ENCODE measurements at regions not wholly inside any gene's neighbourhood (a gene's known extent, or its start where the extent isn't known, plus 50 kb on each side); places are given as distances from the start of the nearest gene placed in this dataset.

DNA sequence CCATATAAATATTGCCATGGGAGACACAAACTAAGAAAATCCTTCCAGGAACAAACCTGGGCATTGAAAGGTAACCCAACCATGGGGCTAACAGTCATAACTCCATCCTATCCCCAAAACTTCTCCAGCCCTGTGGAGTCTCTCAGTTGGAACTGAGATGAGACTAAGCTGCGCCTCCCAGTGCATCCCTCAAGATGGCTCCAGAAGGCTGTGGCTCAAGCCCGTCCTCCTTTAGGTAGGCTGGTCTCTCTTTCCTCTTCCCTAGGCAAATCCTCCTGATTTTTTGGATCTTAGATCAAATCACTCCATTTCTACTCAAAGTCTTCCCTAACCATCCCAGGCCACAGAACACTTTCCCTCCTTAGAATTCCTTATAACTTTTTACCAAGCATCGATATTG lies 364.3 kb upstream of the CCDC196 start:
- no peak for DNase-seq

DNA sequence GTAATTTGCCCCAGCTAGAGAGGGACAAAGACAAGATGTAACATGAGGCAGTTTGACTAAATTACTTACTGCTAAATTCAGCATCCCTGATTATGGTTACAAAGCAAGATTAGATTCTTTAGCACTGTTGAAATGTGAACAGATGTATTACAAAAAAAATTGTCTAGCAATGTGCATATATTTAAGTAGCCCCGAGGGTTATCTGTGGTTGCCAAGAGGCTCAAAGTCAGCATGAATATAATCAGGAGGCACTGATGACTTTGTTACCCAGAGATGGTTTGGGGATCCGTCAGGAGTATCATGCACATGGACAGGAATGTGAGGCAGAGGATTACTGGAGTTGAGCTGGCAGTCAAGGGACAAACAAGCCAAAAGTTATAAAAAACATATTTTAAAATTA lies 356.9 kb upstream of the CCDC196 start:
- no peak for DNase-seq

DNA sequence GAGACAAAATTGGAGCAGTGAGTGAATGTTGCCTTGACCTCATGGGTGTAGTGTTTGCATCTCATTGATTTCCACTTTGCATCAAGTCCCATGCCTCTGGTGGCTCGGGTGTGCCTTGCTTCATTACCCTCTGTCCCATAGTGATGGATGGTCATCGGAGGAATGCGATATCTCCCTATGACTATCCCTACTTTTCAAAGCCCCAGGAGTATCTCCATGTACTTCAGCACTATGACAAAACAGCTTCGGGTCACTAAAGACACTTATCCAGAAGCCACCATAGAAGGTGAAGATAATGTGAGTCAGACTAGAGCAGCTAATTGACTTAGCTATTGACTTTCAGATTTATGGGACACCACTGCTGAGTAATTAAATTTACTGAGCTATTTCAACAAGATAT lies 355.1 kb upstream of the CCDC196 start:
- no peak for DNase-seq

DNA sequence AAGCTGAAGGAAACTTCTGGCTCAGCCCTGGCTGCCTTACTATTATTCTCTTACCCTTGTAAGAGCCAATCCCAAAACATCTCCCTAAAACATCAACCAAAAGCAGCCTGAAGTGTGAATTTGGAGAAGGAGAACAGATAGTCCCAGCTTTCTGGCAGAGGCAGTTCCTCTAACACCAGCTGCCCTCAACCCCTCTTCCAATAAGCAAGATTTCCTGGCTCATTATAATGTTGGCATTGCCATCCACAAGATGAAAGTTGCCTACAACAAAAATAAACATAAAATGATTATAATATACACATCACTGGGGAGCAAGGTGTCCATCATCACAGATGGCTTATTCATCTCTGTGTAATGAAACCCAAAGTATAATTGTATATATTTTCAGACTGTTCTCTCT lies 352.5 kb upstream of the CCDC196 start:
- DNase-seq, result no peak

DNA sequence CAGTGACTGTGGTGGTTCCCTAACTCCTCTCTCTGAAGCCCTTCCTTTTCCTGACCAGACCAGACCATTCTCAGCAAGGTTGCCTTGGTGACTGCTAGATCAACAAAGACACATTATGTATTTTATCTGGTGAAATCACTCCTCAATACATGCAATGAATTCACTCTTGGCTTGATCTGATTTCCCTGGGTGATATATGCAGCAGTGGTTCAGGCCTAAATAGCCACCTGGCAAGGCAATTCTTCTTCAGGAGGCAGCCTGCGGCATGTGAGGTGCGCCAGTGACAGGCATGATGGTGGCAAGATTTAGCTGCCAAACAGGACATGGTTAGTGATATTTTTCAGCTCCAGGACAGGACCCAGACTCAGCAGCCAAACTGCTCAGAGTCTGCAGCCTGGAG lies 350.3 kb upstream of the CCDC196 start:
- no peak for DNase-seq

DNA sequence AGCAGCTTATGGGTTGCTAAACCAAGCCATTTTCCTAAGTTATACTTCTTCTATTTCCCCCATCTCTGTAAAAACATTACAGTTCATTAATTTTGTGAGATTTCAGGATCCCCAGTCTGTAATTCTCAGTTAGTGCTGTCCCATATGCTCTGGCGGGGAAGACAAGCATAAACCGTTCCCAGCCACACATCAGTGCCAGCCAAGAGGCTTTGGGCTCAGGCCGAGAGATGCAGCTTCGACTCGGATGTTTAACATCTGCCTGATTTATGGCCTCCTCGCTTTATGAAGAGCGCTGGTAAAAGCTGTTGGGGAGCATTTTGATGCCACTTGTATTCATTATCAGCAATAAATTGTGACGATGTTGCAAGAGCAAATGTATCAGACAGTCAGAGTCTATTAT lies 349.1 kb upstream of the CCDC196 start:
- no peak for DNase-seq

DNA sequence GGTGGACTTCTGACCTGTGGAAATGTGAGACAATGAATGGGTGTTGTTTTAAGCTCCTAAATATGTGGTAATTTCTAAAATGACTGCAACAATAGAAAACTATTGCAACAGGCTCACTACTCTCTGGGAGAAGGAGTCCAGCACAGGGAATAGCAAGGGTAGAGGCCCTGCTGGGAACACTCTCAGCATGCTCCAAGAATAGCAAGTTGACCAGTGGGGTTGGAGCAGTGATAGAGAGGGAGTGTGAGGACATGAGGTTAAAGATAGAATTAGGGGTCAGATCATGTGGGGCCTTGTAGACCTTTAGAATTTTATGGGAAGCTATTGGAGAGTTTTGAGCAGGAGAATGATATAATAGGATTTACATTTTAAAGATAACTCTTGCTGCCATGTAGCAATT lies 346.7 kb upstream of the CCDC196 start:
- no peak for DNase-seq

DNA sequence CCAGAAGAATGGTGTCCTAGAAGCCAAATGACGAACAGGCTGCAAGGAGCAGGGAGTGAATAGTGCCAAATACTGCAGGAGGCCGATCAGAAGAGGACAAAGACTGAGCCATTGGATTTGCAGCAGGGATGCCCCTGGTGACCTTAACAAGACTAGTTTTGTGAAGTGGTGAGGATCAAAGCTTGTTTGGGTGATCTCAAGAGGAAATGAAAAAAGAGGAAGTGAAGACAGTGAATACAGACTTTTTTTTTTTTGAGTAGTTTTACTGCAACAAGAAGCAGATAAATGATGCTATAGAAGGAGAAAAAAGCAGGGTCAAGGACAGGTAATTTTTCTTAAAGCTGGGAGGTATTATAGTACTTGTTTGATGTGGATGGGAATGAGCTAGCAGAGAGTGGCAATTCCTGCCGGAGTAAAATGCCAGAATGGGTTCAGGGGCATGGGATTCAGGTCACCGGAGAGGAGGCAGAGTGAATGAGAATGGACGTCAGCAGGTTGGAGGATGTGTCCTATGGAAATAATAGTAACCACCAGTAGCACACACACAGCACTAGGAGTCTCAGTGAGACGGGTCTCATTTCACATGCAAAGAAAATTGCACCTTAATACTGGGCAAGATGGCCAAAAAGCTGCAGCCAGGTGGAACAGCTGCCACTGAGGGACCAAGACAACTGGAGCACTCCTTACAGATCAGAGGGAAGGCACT lies 345.8 kb upstream of the CCDC196 start:
- no peak for DNase-seq

DNA sequence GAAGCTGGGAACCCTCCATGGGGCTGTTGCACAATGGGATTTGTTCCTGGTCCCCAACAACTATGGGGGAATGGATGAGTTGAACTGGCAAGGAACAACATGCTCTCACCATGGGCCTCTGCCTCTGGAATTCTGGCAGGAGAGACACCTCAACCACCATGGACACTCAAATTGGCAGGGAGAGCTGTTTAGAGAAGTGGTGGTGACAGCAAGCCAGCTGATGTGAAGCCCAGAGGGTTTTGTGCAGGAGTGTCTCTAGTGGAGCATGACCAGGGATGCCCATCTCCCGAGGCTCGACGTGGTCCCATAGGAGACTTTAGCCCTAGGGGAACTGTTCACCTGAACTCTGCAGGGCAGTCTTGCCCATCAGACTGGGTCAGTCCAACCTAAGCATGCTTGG lies 345.2 kb upstream of the CCDC196 start:
- no peak for DNase-seq

DNA sequence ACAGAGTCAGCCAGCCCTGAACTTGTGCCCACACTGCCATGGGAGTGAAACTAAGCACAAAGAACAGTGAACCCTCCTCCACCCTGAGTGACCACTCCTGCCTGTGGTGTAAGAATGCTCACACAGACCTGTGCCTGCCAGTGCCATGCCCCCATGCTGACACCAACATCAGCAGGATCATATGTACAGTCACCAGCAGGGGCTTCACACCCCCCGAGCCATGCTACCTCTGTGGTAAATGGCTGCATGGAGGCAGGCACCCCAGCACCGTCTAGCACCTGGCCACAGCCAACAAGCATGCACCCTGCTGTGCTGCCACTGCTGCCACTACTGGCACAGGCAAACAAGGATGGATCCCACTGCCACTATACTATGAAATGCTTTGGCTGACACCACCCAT lies 344.4 kb upstream of the CCDC196 start:
- DNase-seq, result no peak

DNA sequence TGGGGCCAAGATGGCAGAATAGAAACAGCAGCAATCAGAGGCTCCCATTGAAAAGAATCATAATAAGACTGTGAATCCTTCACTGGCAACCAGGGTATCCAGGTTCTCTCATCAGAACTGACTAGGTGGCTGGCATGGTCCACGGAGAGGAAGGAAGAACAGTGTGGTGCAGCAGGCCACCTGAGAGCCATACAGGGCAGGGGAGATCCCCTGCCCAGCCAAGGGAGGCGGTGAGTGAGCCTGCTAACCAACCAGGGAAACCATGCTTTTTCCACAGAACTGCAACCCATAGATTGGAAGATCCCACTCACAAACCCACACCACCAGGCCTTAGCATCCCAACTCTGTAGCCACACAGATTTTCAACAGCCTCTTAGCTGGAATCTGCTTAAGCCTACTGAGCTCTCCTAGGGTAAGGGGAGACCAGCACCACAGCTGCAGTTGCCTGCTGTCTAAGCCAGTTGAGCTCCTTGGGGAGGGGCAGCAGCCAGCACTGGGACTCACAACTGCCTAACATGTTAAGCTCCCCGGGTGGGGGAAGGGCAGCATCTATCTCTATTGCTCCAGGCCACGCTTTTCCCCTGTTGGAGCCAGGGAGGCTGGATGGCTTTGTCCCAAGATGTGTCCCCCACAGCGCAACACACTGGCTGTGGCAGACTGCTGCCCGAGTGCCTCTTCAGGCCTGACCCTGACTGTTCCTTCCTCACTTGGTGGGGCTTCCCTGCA lies 342.6 kb upstream of the CCDC196 start:
- no peak for DNase-seq

DNA sequence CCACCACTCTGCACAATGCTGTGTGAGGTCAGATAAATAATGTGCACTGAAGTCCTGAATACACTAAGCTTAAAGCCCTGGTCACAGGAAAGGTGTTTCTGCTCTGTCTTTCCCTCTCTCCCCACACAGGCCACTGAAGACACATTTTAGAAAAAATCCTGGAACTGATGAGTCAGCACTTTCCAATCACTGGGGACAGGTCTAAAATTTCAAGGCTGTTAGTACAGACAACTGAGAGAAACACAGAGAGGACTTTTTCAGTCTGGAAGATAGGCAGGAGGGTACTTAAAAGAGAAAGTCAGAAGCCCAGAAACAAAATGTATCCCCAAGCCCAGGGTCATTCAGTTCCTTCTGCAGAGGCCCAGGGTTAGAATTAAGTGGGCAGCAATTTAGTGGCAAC lies 333.9 kb upstream of the CCDC196 start:
- DNase-seq, result no peak

DNA sequence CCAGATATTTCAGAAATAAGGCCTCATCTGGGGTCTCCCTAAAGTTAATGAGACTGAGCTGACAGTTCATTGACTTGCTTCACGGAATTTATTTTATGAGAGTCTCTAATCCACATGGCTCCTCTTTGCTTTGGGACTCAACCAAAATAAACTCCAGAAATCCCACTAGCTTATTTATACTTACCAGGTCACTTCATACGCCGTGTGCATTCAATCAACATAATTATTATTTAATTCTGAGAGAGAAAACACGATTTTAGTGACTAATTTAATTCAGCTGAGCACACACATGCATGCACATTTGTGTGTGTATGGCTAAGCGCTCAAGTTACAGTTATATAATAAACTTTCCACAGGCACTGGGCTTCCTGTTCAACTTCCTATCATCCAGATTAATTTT lies 333.4 kb upstream of the CCDC196 start:
- no peak for DNase-seq

DNA sequence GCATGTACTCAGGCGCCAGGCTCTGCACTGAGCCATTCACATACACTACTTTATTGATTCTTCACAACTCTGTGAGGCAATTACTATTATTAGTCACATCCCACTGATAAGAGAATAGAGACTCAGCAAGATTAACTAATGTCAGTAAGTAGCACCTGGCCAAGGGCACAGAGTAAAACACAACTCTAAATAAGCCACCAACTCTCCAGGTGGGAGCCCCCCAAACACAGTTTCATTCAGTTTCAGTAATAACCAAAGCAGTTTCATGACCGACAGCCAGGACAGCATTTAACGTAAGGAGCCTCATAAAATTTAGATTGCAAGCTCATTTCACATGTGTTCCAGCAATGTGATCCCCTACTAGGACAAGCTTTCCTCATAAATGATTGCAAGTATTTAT lies 323.1 kb upstream of the CCDC196 start:
- no peak for DNase-seq

DNA sequence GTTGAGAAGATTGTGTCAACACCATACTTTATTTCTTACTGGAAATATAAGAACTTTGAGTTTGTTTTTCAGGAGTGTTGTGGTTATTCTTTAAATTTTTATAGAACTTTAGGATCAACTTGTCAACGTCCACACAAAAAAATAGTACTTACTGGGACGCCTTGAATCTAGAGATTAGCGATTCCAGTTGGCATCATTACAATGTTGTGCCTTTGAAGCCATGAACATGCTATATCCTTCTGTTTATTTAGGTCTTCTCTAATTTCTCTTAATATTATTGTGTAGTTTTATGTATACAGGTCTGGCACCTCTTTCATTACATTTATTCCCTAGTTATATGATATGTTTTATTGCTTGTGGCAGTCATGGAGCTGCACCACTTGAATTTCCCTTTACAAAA lies 320.8 kb upstream of the CCDC196 start:
- DNase-seq, result no peak

DNA sequence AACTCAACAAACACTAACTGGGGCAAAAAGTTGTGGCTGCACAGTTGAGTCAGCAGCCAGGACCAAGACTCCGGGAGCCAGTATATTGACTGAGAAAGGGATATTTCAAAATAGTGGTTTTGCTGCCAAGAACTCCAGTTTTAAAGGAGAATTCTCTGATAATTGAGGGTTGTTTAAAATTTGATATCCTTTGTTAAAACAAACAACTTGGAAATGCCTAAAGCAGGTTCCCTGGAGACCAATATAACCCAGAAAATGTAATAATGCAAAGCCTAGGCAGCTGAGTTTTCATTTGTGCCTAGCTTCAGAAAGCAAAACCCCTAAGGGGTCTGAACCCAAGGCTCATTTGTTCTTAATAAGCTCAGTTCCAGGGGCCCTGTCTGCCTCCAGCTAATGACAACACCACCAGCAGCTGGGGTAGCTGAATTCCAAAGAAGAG lies 311.7 kb upstream of the CCDC196 start:
- no peak for DNase-seq

DNA sequence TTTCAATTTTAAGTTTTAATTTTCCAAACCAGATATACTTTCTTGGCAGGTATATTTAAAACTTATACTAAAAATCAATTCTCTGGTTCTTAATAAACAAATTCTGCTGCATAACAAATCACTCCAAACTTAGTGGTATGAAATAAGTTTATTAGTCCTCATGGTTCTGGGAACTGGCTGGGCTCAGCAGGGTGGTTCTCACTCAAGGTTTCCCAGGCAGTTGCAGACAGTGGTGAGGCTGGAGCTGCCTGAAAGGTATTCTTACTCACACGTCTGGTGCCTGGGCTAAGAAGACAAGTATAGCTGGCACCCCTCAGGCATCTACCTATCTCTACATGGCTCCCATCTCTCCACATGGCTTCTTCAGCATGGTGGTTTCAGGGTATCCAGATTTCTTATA lies 308.2 kb upstream of the CCDC196 start:
- no peak for DNase-seq

DNA sequence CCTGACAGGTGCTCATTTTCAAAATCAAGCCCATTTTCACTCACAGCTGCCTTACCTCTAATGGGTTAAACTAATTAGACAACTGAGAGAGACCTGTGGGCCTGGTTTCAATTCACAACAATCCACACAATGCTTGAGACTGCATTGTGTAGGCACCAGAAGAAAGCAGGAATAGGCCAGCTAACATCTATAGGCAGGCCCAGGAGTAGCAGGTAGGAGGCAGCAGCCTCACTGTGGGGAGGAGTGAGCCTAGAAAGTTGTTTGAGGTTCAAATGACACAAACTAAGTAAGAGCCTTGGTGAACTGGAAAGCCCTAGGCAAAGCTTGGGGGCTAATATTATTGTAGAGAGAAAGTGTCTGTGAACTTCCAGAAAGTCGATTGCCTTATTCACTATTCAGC lies 289.5 kb upstream of the CCDC196 start:
- DNase-seq, result no peak

DNA sequence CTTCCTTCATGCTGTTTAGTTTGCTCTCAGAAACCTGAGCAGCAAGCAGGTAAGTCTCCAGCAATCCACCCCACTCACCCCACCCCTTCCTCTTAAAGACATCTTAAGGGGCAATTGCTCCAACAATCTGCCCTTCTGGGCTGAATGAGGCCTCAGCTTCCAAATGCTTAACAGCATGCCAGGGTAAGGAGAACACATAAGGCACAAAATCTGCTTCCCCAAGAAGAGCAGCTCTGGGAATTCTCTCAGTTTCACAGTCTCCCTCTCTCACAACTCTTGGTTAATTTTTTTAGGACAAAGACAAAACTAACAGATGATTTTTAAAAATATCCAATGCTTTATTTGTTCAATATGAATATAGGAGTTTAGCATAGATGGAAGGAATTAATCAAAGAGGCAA lies 288.9 kb upstream of the CCDC196 start:
- DNase-seq, result no peak

DNA sequence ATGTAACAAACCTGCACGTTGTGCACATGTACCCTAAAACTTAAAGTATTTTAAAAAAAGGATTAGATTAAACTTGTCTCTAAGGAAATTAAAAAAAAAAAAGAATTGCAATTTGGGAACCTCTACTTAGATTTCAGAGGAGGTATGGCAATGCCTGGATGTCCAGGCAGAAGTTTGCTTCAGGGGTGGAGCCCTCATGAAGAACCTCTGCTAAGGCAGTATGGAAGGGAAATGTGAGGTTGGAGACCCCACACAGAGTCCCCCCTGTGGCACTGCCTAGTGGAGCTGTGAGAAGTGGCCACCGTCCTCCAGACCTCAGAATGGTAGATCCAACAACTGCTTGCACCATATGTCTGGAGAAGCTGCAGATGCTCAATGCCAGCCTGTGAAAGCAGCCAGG lies 279.6 kb upstream of the CCDC196 start:
- no peak for DNase-seq

DNA sequence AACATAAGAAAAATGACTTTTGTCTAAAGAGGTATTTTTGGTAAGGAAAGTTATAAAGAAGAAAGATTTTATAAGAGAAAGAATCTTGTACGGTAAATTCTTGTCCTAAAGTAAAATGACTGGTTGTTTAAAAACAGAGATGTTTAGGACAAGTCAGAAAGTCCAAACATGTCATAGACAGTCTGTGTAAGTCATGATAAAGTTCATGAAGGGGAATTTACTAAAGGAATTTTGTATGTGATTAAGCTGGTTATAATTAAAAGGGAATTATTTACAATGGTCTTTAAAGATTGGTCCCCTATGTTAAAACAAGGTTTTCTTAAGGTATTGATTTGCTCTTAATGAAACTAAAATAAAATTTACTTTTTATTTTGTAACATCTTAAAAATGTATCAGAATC lies 269.4 kb upstream of the CCDC196 start:
- DNase-seq, result no peak

DNA sequence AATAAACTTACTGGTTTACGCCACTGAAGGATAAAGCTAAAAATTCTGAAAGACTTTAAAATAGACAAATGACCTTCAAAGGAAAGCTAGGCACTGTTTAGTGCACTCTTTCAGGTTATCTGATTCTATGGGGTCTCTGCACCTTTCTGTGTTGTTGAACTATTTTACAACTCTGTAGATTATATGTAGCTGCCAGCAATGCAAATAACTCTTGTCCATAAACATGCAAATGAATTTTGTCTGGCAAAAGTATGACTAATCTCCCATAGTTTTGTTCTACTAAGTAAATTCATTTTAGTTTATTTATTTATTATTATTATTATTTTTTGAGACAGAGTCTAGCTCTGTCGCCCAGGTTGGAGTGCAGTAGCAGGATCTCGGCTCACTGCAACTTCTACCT lies 266.3 kb upstream of the CCDC196 start:
- no peak for DNase-seq

DNA sequence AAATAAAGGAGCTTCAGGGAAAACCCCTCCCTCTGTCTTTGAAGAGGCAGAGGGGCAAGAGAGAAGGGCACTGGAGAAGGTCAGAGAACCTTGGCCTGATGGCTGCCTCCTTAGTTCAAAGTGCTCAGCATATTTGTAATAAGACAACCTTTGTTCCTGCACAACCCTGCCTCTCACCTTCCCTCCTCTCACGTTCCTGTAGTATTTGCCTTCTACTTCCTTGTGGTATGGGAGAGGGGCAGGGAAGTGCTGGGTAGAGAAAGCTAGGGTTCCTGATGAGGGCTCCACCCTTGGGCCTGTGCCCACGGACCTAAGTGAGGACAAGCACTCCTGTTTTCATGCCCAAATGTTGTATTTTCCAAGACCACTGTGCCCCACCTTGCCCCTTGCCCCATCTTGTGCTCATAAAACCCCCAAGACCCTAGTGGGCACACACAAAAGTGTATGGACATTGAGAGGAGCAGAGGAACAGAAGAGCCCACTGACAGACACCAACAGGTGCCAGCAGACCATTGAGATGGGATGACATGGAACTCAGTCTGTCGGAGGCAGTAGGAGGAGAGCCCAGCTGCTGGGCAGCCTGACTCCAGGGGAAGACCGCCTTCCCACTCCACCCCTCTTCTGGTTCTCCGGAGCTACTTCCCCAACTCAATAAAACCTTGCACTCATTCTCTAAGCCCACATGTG lies 261.5 kb upstream of the CCDC196 start:
- no peak for DNase-seq

DNA sequence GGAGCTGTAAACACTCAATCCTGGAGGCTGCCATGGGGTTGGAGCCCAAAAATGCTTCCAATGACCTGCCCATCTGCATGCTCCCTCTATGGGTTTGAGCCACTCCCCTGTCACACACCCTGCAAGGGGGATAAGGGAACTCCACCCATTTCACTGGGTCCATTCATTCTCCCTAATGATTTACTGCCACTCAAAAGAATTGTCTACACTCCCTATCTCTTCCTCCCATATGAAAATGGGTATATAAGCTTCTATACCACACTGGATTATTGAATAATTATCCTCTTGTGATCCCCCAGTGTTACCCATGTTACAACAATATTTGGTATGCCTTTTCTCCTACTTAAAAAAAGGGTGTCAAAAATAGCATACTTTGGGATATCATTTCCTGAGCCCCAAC lies 260.8 kb upstream of the CCDC196 start:
- DNase-seq, result no peak
